H1 (cell line): ENCODE measurements at regions not wholly inside any gene's neighbourhood (a gene's known extent, or its start where the extent isn't known, plus 50 kb on each side); places are given as distances from the start of the nearest gene placed in this dataset.

ENCODE experiments used
- CTCF ChIA-PET: fragments of 300-600 bp; sonication (Branson Sonifier 250); formaldehyde crosslinking; loops from one replicate; lab custom pipeline; 2021; ENCODE audit not compliant: partially characterized antibody; lab: Charles Lee
- POLR2A ChIA-PET: fragments of 300-600 bp; sonication (Branson Sonifier 250); formaldehyde crosslinking; loops from one replicate; lab custom pipeline; 2021; ENCODE audit warnings: inconsistent platforms; ENCODE audit not compliant: partially characterized antibody; lab: Charles Lee
- DNase-seq, 2 experiments: peaks; one replicate each; pipeline versions ENCODE4 v3.0.0 to v3.0.0-alpha.2; 2010 to 2022; ENCODE audit warnings: low spot score in 2 of 2, low read depth in 1 of 2, mixed read lengths in 1 of 2
- FAIRE-seq: peaks from 2 replicates; lab custom pipeline; 2011; peaks lifted over from hg19 to GRCh38; lab: Jason Lieb, UNC
- H2AFZ ChIP-seq: 2 replicates; pipeline ENCODE4 v1.8.1; 2012; ENCODE audit warnings: low read length, inconsistent platforms
- H2AK5ac ChIP-seq: 2 replicates; pipeline ENCODE4 v1.6.1; 2013; ENCODE audit warnings: low read depth, low read length
- H2BK120ac ChIP-seq: replicated peaks from 2 replicates; pipeline ENCODE3; 2013; ENCODE audit warnings: low read depth, low read length, inconsistent platforms
- H2BK12ac ChIP-seq: 2 replicates; pipeline ENCODE4 v1.6.1; 2013; ENCODE audit warnings: low read depth, low read length
- H2BK15ac ChIP-seq: 2 replicates; pipeline ENCODE4 v1.6.1; 2013; ENCODE audit warnings: low read length
- H2BK20ac ChIP-seq: 2 replicates; pipeline ENCODE4 v1.6.1; 2013; ENCODE audit warnings: low read length
- H2BK5ac ChIP-seq: 2 replicates; pipeline ENCODE4 v1.6.1; 2013; ENCODE audit warnings: low read depth, low read length
- H3K14ac ChIP-seq: 2 replicates; pipeline ENCODE4 v1.6.1; 2013; ENCODE audit warnings: inconsistent platforms; ENCODE audit not compliant: insufficient read length
- H3K18ac ChIP-seq: 2 replicates; pipeline ENCODE4 v1.6.1; 2013; ENCODE audit warnings: low read length; ENCODE audit errors: extremely low read depth
- H3K23ac ChIP-seq: 2 replicates; pipeline ENCODE4 v1.6.1; 2013; ENCODE audit warnings: inconsistent platforms; ENCODE audit not compliant: insufficient read length
- H3K23me2 ChIP-seq: 2 replicates; pipeline ENCODE4 v1.6.1; 2013; ENCODE audit warnings: low read depth, low read length
- H3K27ac ChIP-seq: 2 replicates; pipeline ENCODE4 v1.6.1; 2011; ENCODE audit warnings: low read depth, low read length, inconsistent platforms
- H3K27me3 ChIP-seq, 4 experiments: replicated peaks in 1 of 4; 1 replicate in 1 of 4; 2 replicates in 3 of 4; pipeline versions ENCODE4 v1.6.1 to v1.8.1; 2011 to 2013; ENCODE audit warnings: low read length in 3 of 4, mild to moderate bottlenecking in 3 of 4, inconsistent platforms in 2 of 4, mixed read lengths in 2 of 4, moderate library complexity in 1 of 4; ENCODE audit not compliant: control insufficient read depth in 3 of 4, insufficient read depth in 3 of 4; ENCODE audit errors: extremely low read depth in 1 of 4
- H3K36me3 ChIP-seq, 4 experiments: 2 replicates each; pipeline versions ENCODE4 v1.6.1 to v1.8.1; 2011 to 2013; ENCODE audit warnings: mild to moderate bottlenecking in 4 of 4, low read length in 3 of 4, moderate library complexity in 2 of 4, control low read depth in 1 of 4, inconsistent platforms in 1 of 4; ENCODE audit not compliant: insufficient read depth in 4 of 4, control insufficient read depth in 2 of 4
- H3K4ac ChIP-seq: replicated peaks from 2 replicates; pipeline ENCODE3; 2013; ENCODE audit warnings: low read length, low read depth, mixed read lengths, inconsistent platforms; ENCODE audit not compliant: insufficient read length
- H3K4me1 ChIP-seq, 4 experiments: replicated peaks in 1 of 4; 1 replicate in 1 of 4; 2 replicates in 3 of 4; pipeline versions ENCODE4 v1.6.1 to v1.8.1; 2011 to 2013; ENCODE audit warnings: low read length in 3 of 4, inconsistent platforms in 2 of 4, mixed read lengths in 1 of 4; ENCODE audit not compliant: insufficient read depth in 4 of 4, control insufficient read depth in 3 of 4
- H3K4me2 ChIP-seq, 2 experiments: 2 replicates each; pipeline versions ENCODE4 v1.6.1 to v1.8.1; 2011 to 2013; ENCODE audit warnings: low read depth in 2 of 2, low read length in 2 of 2, control low read depth in 1 of 2, inconsistent platforms in 1 of 2, mild to moderate bottlenecking in 1 of 2; ENCODE audit not compliant: insufficient read depth in 1 of 2
- H3K4me3 ChIP-seq, 4 experiments: fragments of 200-600, 300-600 bp in 1 of 4; sonication (generic), shearing (Covaris generic), sonication (Bioruptor Twin) in 1 of 4; 2 replicates each; pipeline versions ENCODE4 v1.5.1 to v1.8.1; 2011 to 2016; ENCODE audit warnings: low read length in 4 of 4, low read depth in 3 of 4, control low read depth in 2 of 4, inconsistent platforms in 2 of 4, mild to moderate bottlenecking in 2 of 4, mixed read lengths in 1 of 4, moderate library complexity in 1 of 4; ENCODE audit not compliant: insufficient read depth in 2 of 4; ENCODE audit errors: extremely low read depth in 1 of 4
- H3K56ac ChIP-seq: replicated peaks from 2 replicates; pipeline ENCODE3; 2013; ENCODE audit warnings: low read depth, mild to moderate bottlenecking, mixed read lengths, low read length, inconsistent platforms; ENCODE audit not compliant: insufficient read length
- H3K79me1 ChIP-seq: 2 replicates; pipeline ENCODE4 v1.6.1; 2013; ENCODE audit warnings: low read depth, low read length, control low read depth
- H3K79me2 ChIP-seq, 2 experiments: 2 replicates each; pipeline versions ENCODE4 v1.6.1 to v1.8.1; 2012 to 2013; ENCODE audit warnings: low read length in 2 of 2, mild to moderate bottlenecking in 2 of 2, inconsistent platforms in 1 of 2; ENCODE audit not compliant: insufficient read depth in 2 of 2, control insufficient read depth in 1 of 2
- H3K9ac ChIP-seq, 4 experiments: replicated peaks in 1 of 4; 1 replicate in 1 of 4; 2 replicates in 3 of 4; pipeline versions ENCODE4 v1.6.1 to v1.8.1; 2011 to 2013; ENCODE audit warnings: low read depth in 3 of 4, low read length in 3 of 4, control low read depth in 2 of 4, mild to moderate bottlenecking in 2 of 4, moderate library complexity in 2 of 4, inconsistent platforms in 1 of 4; ENCODE audit errors: extremely low read depth in 1 of 4
- H3K9me3 ChIP-seq, 2 experiments: 2 replicates each; pipeline versions ENCODE4 v1.6.1 to v1.8.1; 2012 to 2013; ENCODE audit warnings: mild to moderate bottlenecking in 2 of 2, moderate library complexity in 2 of 2, control low read depth in 1 of 2, inconsistent platforms in 1 of 2, low read depth in 1 of 2, low read length in 1 of 2, mixed read lengths in 1 of 2; ENCODE audit not compliant: insufficient read depth in 2 of 2
- H4K20me1 ChIP-seq, 2 experiments: replicated peaks in 1 of 2; 2 replicates each; pipeline versions ENCODE3 to v1.8.1; 2011 to 2013; ENCODE audit warnings: inconsistent platforms in 2 of 2, low read length in 2 of 2, mild to moderate bottlenecking in 1 of 2; ENCODE audit not compliant: insufficient read depth in 2 of 2, control insufficient read depth in 1 of 2
- H4K5ac ChIP-seq: 2 replicates; pipeline ENCODE4 v1.6.1; 2013; ENCODE audit warnings: low read length, low read depth, mixed read lengths, inconsistent platforms; ENCODE audit not compliant: insufficient read length
- H4K8ac ChIP-seq: 2 replicates; pipeline ENCODE4 v1.8.0; 2013; ENCODE audit warnings: mild to moderate bottlenecking, moderate library complexity, low read length, inconsistent platforms; ENCODE audit not compliant: insufficient read depth; ENCODE audit errors: extremely low read depth
- H4K91ac ChIP-seq: replicated peaks from 2 replicates; pipeline ENCODE3; 2013; ENCODE audit warnings: low read length, mixed read lengths, inconsistent platforms; ENCODE audit not compliant: insufficient read length
- JUND ChIP-seq: IDR thresholded peaks from 2 replicates; pipeline ENCODE4 v1.6.1; 2011; ENCODE audit warnings: mild to moderate bottlenecking, improper control_type of control experiment, low read length
- SP1 ChIP-seq: IDR thresholded peaks from 2 replicates; pipeline ENCODE4 v1.6.1; 2011; ENCODE audit warnings: low read depth, low read length
- SP4 ChIP-seq: IDR thresholded peaks from 2 replicates; pipeline ENCODE4 v1.6.1; 2012; ENCODE audit warnings: low read length, inconsistent platforms
- ZNF274 ChIP-seq: IDR thresholded peaks from 2 replicates; pipeline ENCODE4 v1.7.0; 2012; ENCODE audit warnings: low read length, borderline replicate concordance; ENCODE audit errors: extremely low read depth
- TF ChIP-seq, protein P1 (sequence below), 3 experiments: IDR thresholded peaks; 1 replicate in 2 of 3; 2 replicates in 1 of 3; pipeline versions ENCODE4 v1.5.1 to v1.6.1; 2011; ENCODE audit warnings: low read length in 3 of 3, mild to moderate bottlenecking in 3 of 3, inconsistent platforms in 2 of 3, low read depth in 1 of 3, moderate library complexity in 1 of 3; ENCODE audit not compliant: insufficient read depth in 1 of 3; ENCODE audit errors: control extremely low read depth in 1 of 3

DNA sequence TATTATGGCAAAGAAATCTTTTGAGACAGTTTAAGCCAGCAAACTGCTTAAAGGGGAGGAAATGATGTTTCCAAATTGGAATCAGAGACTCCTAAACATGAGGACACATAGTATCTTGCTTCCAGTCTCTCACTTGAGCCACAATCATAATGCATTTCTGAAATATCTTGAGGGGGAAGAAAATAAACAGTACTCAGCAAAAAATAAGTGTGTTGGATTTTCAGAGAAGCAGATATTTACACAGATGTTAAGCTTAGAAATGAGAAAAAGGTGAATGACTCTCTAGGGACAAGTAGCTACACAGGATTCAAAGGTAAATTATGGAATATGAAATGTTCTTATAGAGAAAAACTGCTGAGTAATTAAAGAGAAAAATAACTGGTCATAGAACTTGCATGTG, 1583.6 kb downstream of the CDH8 start:
- H3K23me2 ChIP-seq = no peaks in the 10 kb centered on the region
- ChIA-PET POLR2A (no interaction called here), CTCF (no interaction called here)
- H3K9ac ChIP-seq = no peak overlapping the region
- H2AK5ac ChIP-seq = no peak overlapping the region
- no peak overlapping the region for H2BK20ac ChIP-seq
- no peaks in the 10 kb centered on the region for H3K4me1 ChIP-seq
- H3K56ac ChIP-seq = no peak overlapping the region
- H4K91ac ChIP-seq = no peak overlapping the region
- no peak overlapping the region for H3K27ac ChIP-seq
- H4K20me1 ChIP-seq = no peaks in the 10 kb centered on the region
- no peaks in the 10 kb centered on the region for H3K9me3 ChIP-seq
- TF ChIP-seq JUND = no peak
- TF ChIP-seq SP1 = no peak
- TF ChIP-seq ZNF274 = no peak
- TF ChIP-seq, protein P1, sequence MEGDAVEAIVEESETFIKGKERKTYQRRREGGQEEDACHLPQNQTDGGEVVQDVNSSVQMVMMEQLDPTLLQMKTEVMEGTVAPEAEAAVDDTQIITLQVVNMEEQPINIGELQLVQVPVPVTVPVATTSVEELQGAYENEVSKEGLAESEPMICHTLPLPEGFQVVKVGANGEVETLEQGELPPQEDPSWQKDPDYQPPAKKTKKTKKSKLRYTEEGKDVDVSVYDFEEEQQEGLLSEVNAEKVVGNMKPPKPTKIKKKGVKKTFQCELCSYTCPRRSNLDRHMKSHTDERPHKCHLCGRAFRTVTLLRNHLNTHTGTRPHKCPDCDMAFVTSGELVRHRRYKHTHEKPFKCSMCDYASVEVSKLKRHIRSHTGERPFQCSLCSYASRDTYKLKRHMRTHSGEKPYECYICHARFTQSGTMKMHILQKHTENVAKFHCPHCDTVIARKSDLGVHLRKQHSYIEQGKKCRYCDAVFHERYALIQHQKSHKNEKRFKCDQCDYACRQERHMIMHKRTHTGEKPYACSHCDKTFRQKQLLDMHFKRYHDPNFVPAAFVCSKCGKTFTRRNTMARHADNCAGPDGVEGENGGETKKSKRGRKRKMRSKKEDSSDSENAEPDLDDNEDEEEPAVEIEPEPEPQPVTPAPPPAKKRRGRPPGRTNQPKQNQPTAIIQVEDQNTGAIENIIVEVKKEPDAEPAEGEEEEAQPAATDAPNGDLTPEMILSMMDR (IDR thresholded peaks at IDR 0.05; ENCODE audit: control extremely low read depth in 1 of 3, insufficient read depth in 1 of 3, low read depth in 1 of 3, low read length in 3 of 3) = no peak
- TF ChIP-seq SP4 = no peak
- no peak overlapping the region for H3K4ac ChIP-seq
- H3K27me3 ChIP-seq = no peaks in the 10 kb centered on the region
- H3K18ac ChIP-seq = no peak overlapping the region
- no peak overlapping the region for H2AFZ ChIP-seq
- no peak overlapping the region for H3K4me3 ChIP-seq
- no peak overlapping the region for H3K23ac ChIP-seq
- H3K14ac ChIP-seq = no peak overlapping the region
- H4K5ac ChIP-seq = no peak overlapping the region
- no peaks in the 10 kb centered on the region for H3K79me1 ChIP-seq
- H3K4me2 ChIP-seq = no peak overlapping the region
- no peak overlapping the region for H2BK5ac ChIP-seq
- no peak overlapping the region for H2BK15ac ChIP-seq
- H3K36me3 ChIP-seq = no peaks in the 10 kb centered on the region
- FAIRE-seq (no peak), DNase-seq (no peak)
- no peaks in the 10 kb centered on the region for H3K79me2 ChIP-seq
- no peak overlapping the region for H2BK12ac ChIP-seq
- H2BK120ac ChIP-seq = no peak overlapping the region
- H4K8ac ChIP-seq = no peak overlapping the region
